ENCODE measurements at regions not wholly inside any gene's neighbourhood (a gene's known extent, or its start where the extent isn't known, plus 50 kb on each side); places are given as distances from the start of the nearest gene placed in this dataset.

DNA sequence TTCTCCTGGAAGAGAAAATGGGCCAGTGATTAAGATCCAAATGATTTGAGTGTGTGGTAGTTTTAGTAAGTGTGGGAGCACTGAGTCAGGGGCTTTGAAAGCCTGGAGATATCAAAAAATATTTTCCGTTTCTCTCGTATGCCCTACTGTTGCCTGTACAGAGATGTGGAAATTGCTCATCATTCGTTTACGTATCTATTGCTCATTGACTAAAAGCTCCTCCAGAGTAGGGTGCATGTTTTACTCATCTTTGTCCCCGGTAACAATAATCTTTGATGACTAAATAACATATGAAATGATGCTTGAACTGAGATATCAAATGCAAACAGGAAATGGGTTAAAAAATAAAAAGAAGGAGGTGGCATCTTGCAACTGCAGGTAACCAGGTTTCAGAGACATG is 114.2 kb upstream of the FST start:
- no peaks in the 10 kb centered on the region for H3K79me2 ChIP-seq (ENCODE audit: insufficient read depth, low read length)
- Mint-ChIP-seq H3K36me3 (no peaks in the 10 kb centered on the region), H3K27ac (no peak overlapping the region), H3K4me1 (no peaks in the 10 kb centered on the region), H3K27me3 (ENCODE audit: low read depth in 3 of 3) (peaks cover 0 to 3% (median 1%) of the 10 kb centered on the region in 3 donors), H3K4me3 (no peak overlapping the region), H3K9me3 (peaks cover 0 to 6% (median 2%) of the 10 kb centered on the region in 7 donors)
- H3K27me3 ChIP-seq (ENCODE audit: control insufficient read depth in 2 of 2, insufficient read depth in 2 of 2, low read length in 2 of 2) = no peaks in the 10 kb centered on the region
- H3K4me2 ChIP-seq (replicated peaks; ENCODE audit: extremely low read depth, low read length, poor library complexity, severe bottlenecking) = no peak overlapping the region
- no peak overlapping the region for H3K27ac ChIP-seq (ENCODE audit: low read depth in 1 of 2, low read length in 2 of 2)
- no peaks in the 10 kb centered on the region for H4K20me1 ChIP-seq (ENCODE audit: insufficient read depth, low read length)
- H3K4me3 ChIP-seq (replicated peaks in 1 of 3; ENCODE audit: low read depth in 2 of 3, low read length in 3 of 3) = no peak overlapping the region
- no peaks in the 10 kb centered on the region for H3K9me3 ChIP-seq (replicated peaks in 1 of 2; ENCODE audit: control insufficient read depth in 1 of 2, insufficient read depth in 1 of 2, low read length in 2 of 2)
- DNase-seq = no peak
- no peaks in the 10 kb centered on the region for H3K36me3 ChIP-seq (replicated peaks in 1 of 2; ENCODE audit: control insufficient read depth in 1 of 2, insufficient read depth in 2 of 2, low read length in 2 of 2)
- WGBS (ENCODE audit: insufficient coverage) = 90% methylated on average over 2 of the region's 5 CpGs
- H2AFZ ChIP-seq (ENCODE audit: insufficient read depth, low read depth, low read length, poor library complexity, severe bottlenecking) = no peak overlapping the region
- H3K9ac ChIP-seq (ENCODE audit: insufficient read depth, low read length, poor library complexity, severe bottlenecking) = no peak overlapping the region
- no peaks in the 10 kb centered on the region for H3K4me1 ChIP-seq (ENCODE audit: control insufficient read depth in 1 of 2, insufficient read depth in 2 of 2, low read length in 2 of 2)
- intact Hi-C loops (cut with micrococcal nuclease) = no loop called here
- TF ChIP-seq, protein P1, sequence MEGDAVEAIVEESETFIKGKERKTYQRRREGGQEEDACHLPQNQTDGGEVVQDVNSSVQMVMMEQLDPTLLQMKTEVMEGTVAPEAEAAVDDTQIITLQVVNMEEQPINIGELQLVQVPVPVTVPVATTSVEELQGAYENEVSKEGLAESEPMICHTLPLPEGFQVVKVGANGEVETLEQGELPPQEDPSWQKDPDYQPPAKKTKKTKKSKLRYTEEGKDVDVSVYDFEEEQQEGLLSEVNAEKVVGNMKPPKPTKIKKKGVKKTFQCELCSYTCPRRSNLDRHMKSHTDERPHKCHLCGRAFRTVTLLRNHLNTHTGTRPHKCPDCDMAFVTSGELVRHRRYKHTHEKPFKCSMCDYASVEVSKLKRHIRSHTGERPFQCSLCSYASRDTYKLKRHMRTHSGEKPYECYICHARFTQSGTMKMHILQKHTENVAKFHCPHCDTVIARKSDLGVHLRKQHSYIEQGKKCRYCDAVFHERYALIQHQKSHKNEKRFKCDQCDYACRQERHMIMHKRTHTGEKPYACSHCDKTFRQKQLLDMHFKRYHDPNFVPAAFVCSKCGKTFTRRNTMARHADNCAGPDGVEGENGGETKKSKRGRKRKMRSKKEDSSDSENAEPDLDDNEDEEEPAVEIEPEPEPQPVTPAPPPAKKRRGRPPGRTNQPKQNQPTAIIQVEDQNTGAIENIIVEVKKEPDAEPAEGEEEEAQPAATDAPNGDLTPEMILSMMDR (IDR thresholded peaks at IDR 0.05) = no peak

DNA sequence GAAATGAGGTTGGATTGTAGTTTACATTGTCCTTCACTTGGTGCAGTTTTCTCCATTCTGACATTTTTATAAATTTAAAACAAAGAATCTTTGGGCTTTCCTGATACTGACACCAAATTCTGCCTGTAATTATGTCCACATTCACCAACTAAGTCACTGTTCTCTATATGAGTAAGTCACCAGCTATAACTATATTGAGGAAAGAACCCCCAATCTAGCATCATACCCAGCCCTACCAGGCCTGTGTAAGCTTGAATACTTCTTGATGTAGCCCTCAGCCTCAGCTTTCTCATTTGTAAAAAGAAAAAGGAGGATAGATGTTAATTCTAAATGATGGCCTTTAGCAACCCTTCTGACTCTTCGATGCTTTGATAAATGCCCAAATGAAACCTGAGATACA is 112.7 kb upstream of the FST start:
- Histone ChIP-seq H3K4me1 (ENCODE audit: control insufficient read depth in 1 of 2, insufficient read depth in 2 of 2, low read length in 2 of 2) (no peaks in the 10 kb centered on the region), H3K27me3 (ENCODE audit: control insufficient read depth in 2 of 2, insufficient read depth in 2 of 2, low read length in 2 of 2) (no peaks in the 10 kb centered on the region), H3K27ac (ENCODE audit: low read depth in 1 of 2, low read length in 2 of 2) (no peak overlapping the region), H3K9ac (ENCODE audit: insufficient read depth, low read length, poor library complexity, severe bottlenecking) (no peak overlapping the region), H3K36me3 (replicated peaks in 1 of 2; ENCODE audit: control insufficient read depth in 1 of 2, insufficient read depth in 2 of 2, low read length in 2 of 2) (no peaks in the 10 kb centered on the region), H4K20me1 (ENCODE audit: insufficient read depth, low read length) (no peaks in the 10 kb centered on the region), H3K4me3 (replicated peaks in 1 of 3; ENCODE audit: low read depth in 2 of 3, low read length in 3 of 3) (no peak overlapping the region), H3K79me2 (ENCODE audit: insufficient read depth, low read length) (no peaks in the 10 kb centered on the region), H3K9me3 (replicated peaks in 1 of 2; ENCODE audit: control insufficient read depth in 1 of 2, insufficient read depth in 1 of 2, low read length in 2 of 2) (no peaks in the 10 kb centered on the region), H2AFZ (ENCODE audit: insufficient read depth, low read depth, low read length, poor library complexity, severe bottlenecking) (no peak overlapping the region), H3K4me2 (replicated peaks; ENCODE audit: extremely low read depth, low read length, poor library complexity, severe bottlenecking) (no peak overlapping the region)
- no peak for DNase-seq
- Mint-ChIP-seq H3K4me1 (no peaks in the 10 kb centered on the region), H3K36me3 (no peaks in the 10 kb centered on the region), H3K27me3 (ENCODE audit: low read depth in 3 of 3) (peaks cover 0 to 1% (median 1%) of the 10 kb centered on the region in 3 donors), H3K4me3 (no peak overlapping the region), H3K27ac (no peak overlapping the region), H3K9me3 (peaks cover 0 to 6% (median 2%) of the 10 kb centered on the region in 7 donors)
- TF ChIP-seq, protein P1 (IDR thresholded peaks at IDR 0.05) = no peak
- no CpG with 5 or more reads among the region's 1 CpG for WGBS (ENCODE audit: insufficient coverage)
- intact Hi-C loops (cut with micrococcal nuclease) = no loop called here

Measured in CD14-positive monocyte (primary cell).